HepG2 (cell line): ENCODE measurements at regions not wholly inside any gene's neighbourhood (a gene's known extent, or its start where the extent isn't known, plus 50 kb on each side); places are given as distances from the start of the nearest gene placed in this dataset.
A peak's percentile ranks its signal among the peaks of the same experiment; 100 is the strongest.

Source experiments
- ATAC-seq: fragments of 200-7000 bp; cut with Tn5 transposase; 3 replicates; pipeline ENCODE4 v1.9.1; 2020; ENCODE audit warnings: mild to moderate bottlenecking, moderate library complexity
- BruUV-seq: library from RNA; stranded (reverse); fragments of 400-500 nt; replicated peaks from 2 replicates; lab custom pipeline; 2021; lab: Mats Ljungman, UMichigan
- CTCF ChIA-PET: fragments of 300-600 bp; formaldehyde crosslinking; extraction: SDS; loops from one replicate; lab custom pipeline; 2021; ENCODE audit warnings: low total read pairs, inconsistent platforms, low intra/inter-chr PET ratio; lab: Yijun Ruan, JAX
- POLR2A ChIA-PET: fragments of 350-600 bp; sonication (Branson Sonifier 250); formaldehyde crosslinking; loops from one replicate; lab custom pipeline; 2020; ENCODE audit warnings: antibody characterized with exemption, inconsistent platforms; lab: Yijun Ruan, JAX
- DNase-seq: peaks from one replicate; pipeline ENCODE4 v3.0.0-alpha.2; 2015; ENCODE audit warnings: low spot score
- FAIRE-seq: peaks from 3 replicates; lab custom pipeline; 2011; peaks lifted over from hg19 to GRCh38; lab: Jason Lieb, UNC
- H2AFZ ChIP-seq: one replicate; pipeline ENCODE4 v1.6.1; 2011; ENCODE audit warnings: low read length, inconsistent platforms
- H3K27ac ChIP-seq: fragments of 300-600 bp; 3 replicates; pipeline ENCODE4 v1.8.0; 2011; ENCODE audit warnings: mixed run types, mild to moderate bottlenecking, mixed read lengths, low read length, inconsistent platforms; ENCODE audit not compliant: insufficient read depth; ENCODE audit errors: extremely low read length
- H3K27me3 ChIP-seq, 2 experiments: fragments of 200-600 bp in 1 of 2; 2 replicates in 1 of 2; 3 replicates in 1 of 2; pipeline versions ENCODE4 v1.6.0 to v1.8.0; 2011; ENCODE audit warnings: low read length in 2 of 2, mild to moderate bottlenecking in 2 of 2, moderate library complexity in 2 of 2, inconsistent platforms in 1 of 2; ENCODE audit not compliant: insufficient read depth in 2 of 2, control insufficient read depth in 1 of 2
- H3K36me3 ChIP-seq, 2 experiments: fragments of 200-600 bp in 1 of 2; replicated peaks in 1 of 2; 2 replicates in 1 of 2; 3 replicates in 1 of 2; pipeline versions ENCODE4 v1.5.1 to v1.8.0; 2011; ENCODE audit warnings: low read length in 2 of 2, inconsistent platforms in 1 of 2; ENCODE audit not compliant: insufficient read depth in 2 of 2, control insufficient read depth in 1 of 2
- H3K4me1 ChIP-seq: 2 replicates; pipeline ENCODE4 v1.5.1; 2012; ENCODE audit warnings: low read length, inconsistent platforms; ENCODE audit not compliant: insufficient read depth
- H3K4me2 ChIP-seq: 2 replicates; pipeline ENCODE4 v1.6.0; 2011; ENCODE audit warnings: low read depth, low read length, inconsistent platforms
- H3K4me3 ChIP-seq, 3 experiments: fragments of 200-600 bp in 1 of 3; sonication (generic), shearing (Covaris generic) in 1 of 3; replicated peaks in 1 of 3; 2 replicates each; pipeline ENCODE4 v1.5.1; 2011 to 2016; ENCODE audit warnings: low read length in 3 of 3, inconsistent platforms in 2 of 3, low read depth in 2 of 3, mild to moderate bottlenecking in 2 of 3, control low read depth in 1 of 3, mixed read lengths in 1 of 3; ENCODE audit not compliant: insufficient read depth in 1 of 3
- H3K79me2 ChIP-seq: one replicate; pipeline ENCODE4 v1.6.1; 2011; ENCODE audit warnings: low read length, inconsistent platforms; ENCODE audit not compliant: insufficient read depth
- H3K9ac ChIP-seq: 2 replicates; pipeline ENCODE4 v1.6.0; 2011; ENCODE audit warnings: mild to moderate bottlenecking, low read depth, low read length, inconsistent platforms; ENCODE audit not compliant: insufficient read depth
- H3K9me3 ChIP-seq: 2 replicates; pipeline ENCODE4 v1.5.1; 2012; ENCODE audit warnings: mild to moderate bottlenecking, low read length
- H4K20me1 ChIP-seq: 2 replicates; pipeline ENCODE4 v1.6.0; 2011; ENCODE audit warnings: inconsistent platforms, mild to moderate bottlenecking, low read length, moderate library complexity; ENCODE audit not compliant: insufficient read depth
- ARNT2 ChIP-seq: sonication (generic); formaldehyde crosslinking; IDR thresholded peaks from 2 replicates; pipeline ENCODE4 v1.8.0; 2022; ENCODE audit warnings: mild to moderate bottlenecking, low read depth, missing genetic modification reagents, moderate library complexity
- ATF7 ChIP-seq, 2 experiments: fragments of 450-650 bp in 1 of 2; sonication (generic) in 1 of 2; formaldehyde crosslinking in 1 of 2; IDR thresholded peaks; 2 replicates each; pipeline versions ENCODE4 v1.4.0 to v1.6.1; 2016 to 2020; ENCODE audit warnings: antibody characterized with exemption in 1 of 2, mild to moderate bottlenecking in 1 of 2, missing genetic modification reagents in 1 of 2
- ELF1 ChIP-seq: sonication (generic); formaldehyde crosslinking; IDR thresholded peaks from 2 replicates; pipeline ENCODE4 v1.4.0; 2020; ENCODE audit warnings: missing genetic modification reagents
- HNF4G ChIP-seq, 2 experiments: sonication (generic) in 1 of 2; formaldehyde crosslinking in 1 of 2; IDR thresholded peaks; 2 replicates each; pipeline versions ENCODE4 v1.4.0 to v1.6.1; 2011 to 2020; ENCODE audit warnings: borderline replicate concordance in 2 of 2, low read depth in 2 of 2, mild to moderate bottlenecking in 2 of 2, low read length in 1 of 2, missing genetic modification reagents in 1 of 2, moderate library complexity in 1 of 2
- MAFK ChIP-seq, 2 experiments: IDR thresholded peaks in 1 of 2; conservative IDR thresholded peaks in 1 of 2; 2 replicates each; pipeline ENCODE4 v1.6.1; 2011; ENCODE audit warnings: improper control_type of control experiment in 2 of 2, low read length in 2 of 2
- NR2C2 ChIP-seq: sonication (generic); formaldehyde crosslinking; IDR thresholded peaks from 2 replicates; pipeline ENCODE4 v1.4.0; 2020; ENCODE audit warnings: missing genetic modification reagents, mild to moderate bottlenecking, moderate library complexity, borderline replicate concordance
- PAXIP1 ChIP-seq: sonication (generic); formaldehyde crosslinking; conservative IDR thresholded peaks from 2 replicates; pipeline ENCODE4 v1.4.0; 2020; ENCODE audit warnings: mild to moderate bottlenecking, missing genetic modification reagents, moderate library complexity
- RBM22 ChIP-seq: fragments of 200-400 bp; formaldehyde crosslinking; optimal IDR thresholded peaks from 2 replicates; pipeline ENCODE3; 2017; ENCODE audit warnings: mild to moderate bottlenecking, low read length, moderate library complexity
- SAP130 ChIP-seq: IDR thresholded peaks from 2 replicates; pipeline ENCODE4 v1.6.1; 2016; ENCODE audit warnings: low read depth
- SIN3A ChIP-seq: IDR thresholded peaks from 2 replicates; pipeline ENCODE4 v1.6.1; 2011; ENCODE audit warnings: low read depth, mild to moderate bottlenecking, control low read depth, low read length, borderline replicate concordance
- SNAI1 ChIP-seq: sonication (generic); formaldehyde crosslinking; IDR thresholded peaks from 2 replicates; pipeline ENCODE4 v1.5.0; 2020; ENCODE audit warnings: mild to moderate bottlenecking, missing genetic modification reagents, borderline replicate concordance
- SOX5 ChIP-seq: IDR thresholded peaks from 2 replicates; pipeline ENCODE4 v1.6.1; 2016; ENCODE audit warnings: borderline replicate concordance
- ZBTB7B ChIP-seq: sonication (generic); formaldehyde crosslinking; IDR thresholded peaks from 2 replicates; pipeline ENCODE4 v1.4.0; 2020; ENCODE audit warnings: missing genetic modification reagents
- ZNF180 ChIP-seq: sonication (generic); formaldehyde crosslinking; IDR thresholded peaks from 2 replicates; pipeline ENCODE4 v1.4.0; 2020; ENCODE audit warnings: low read depth, missing genetic modification reagents, borderline replicate concordance
- ZNF207 ChIP-seq: fragments of 450-650 bp; IDR thresholded peaks from 2 replicates; pipeline ENCODE4 v1.6.1; 2016; ENCODE audit warnings: antibody characterized with exemption, borderline replicate concordance
- ZNF331 ChIP-seq: sonication (generic); formaldehyde crosslinking; IDR thresholded peaks from 2 replicates; pipeline ENCODE4 v1.4.0; 2020; ENCODE audit warnings: missing genetic modification reagents
- ZNF33A ChIP-seq: sonication (generic); formaldehyde crosslinking; IDR thresholded peaks from 2 replicates; pipeline ENCODE4 v1.5.1; 2020; ENCODE audit warnings: missing genetic modification reagents, mild to moderate bottlenecking, moderate library complexity, borderline replicate concordance
- ZNF598 ChIP-seq: sonication (generic); formaldehyde crosslinking; IDR thresholded peaks from 2 replicates; pipeline ENCODE4 v1.5.1; 2020; ENCODE audit warnings: mild to moderate bottlenecking, missing genetic modification reagents, borderline replicate concordance
- WGBS: methylation state at CpG from one replicate; pipeline ENCODE4 v1.1.6; 2017; ENCODE audit warnings: low lambda C conversion rate; 5-methylcytosine and 5-hydroxymethylcytosine counted together
- in situ Hi-C: cut with HindIII; loops from 2 replicates; pipeline ENCODE4 v1.10.0; 2017; ENCODE audit warnings: low pct_unique_long_range_greater_than_20kb; ENCODE audit not compliant: extremely low pct_ligation_motif_present
- intact Hi-C: fragments of 100-400 bp; cut with micrococcal nuclease; formaldehyde crosslinking; loops from one replicate; pipeline ENCODE4 v1.10.0; 2022; ENCODE audit not compliant: unreplicated experiment
- TF ChIP-seq, protein P1 (sequence below): sonication (generic); formaldehyde crosslinking; IDR thresholded peaks from 2 replicates; pipeline ENCODE4 v1.4.0; 2020; ENCODE audit warnings: missing genetic modification reagents

DNA sequence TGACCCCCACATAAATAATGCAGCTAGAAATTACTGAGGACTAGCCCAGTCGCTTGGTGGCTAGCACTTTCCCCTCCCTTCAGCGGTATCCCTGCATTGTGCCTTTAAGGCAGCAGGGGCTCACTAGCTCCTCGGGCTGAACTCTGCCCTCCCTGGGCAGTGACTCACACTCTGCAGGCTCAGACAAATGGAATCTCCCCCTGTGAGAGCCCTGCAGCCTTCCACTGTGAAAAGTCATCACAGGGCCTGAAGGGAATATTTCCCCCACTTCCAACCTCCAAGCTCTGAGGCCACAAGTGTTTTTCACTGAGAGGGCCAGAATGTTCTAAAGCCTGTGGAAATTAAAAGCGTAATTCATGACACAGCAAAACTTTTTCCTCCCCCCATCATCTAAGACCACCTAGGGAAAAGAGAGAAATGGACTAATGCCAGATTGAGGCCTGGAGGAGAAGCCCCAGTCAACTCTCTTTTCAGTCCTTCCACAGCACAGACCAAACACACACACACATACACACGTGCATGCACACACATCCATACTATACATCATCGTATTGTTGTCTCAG lies 93.6 kb upstream of the COL1A2 start:
- Histone ChIP-seq H3K9me3 (no peaks in the 10 kb centered on the region), H3K27me3 (peaks cover 0 to under 1% of the 10 kb centered on the region in 2 experiments; a peak in 2 of 5 replicates), H2AFZ (no peak overlapping the region), H3K9ac (no peak overlapping the region), H3K4me1 (peaks cover 19% of the 10 kb centered on the region), H3K27ac (no peak overlapping the region), H3K4me3 (no peak overlapping the region; a peak in 1 of 6 replicates), H3K79me2 (no peaks in the 10 kb centered on the region), H3K36me3 (no peaks in the 10 kb centered on the region), H4K20me1 (no peaks in the 10 kb centered on the region), H3K4me2 (peak overlapping the region; percentile 56)
- peak; percentile 95 for FAIRE-seq
- in situ Hi-C loops (no loop called here), intact Hi-C loops (no loop called here)
- 12% methylated on average over 6 of the region's 6 CpGs for WGBS
- no TSS peak for BruUV-seq
- POLR2A ChIA-PET = no interaction called here
- ATAC-seq = peak; percentile 100
- CTCF ChIA-PET = no interaction called here
- peak; percentile 79 for DNase-seq
- peak; percentile 22; the same call in 1 of the 2 replicates for TF ChIP-seq ELF1
- 0 out of 2 replicates have a peak, but pooled peaks have one; percentile 23 for TF ChIP-seq ZBTB7B (CRISPR knock-in tag)
- TF ChIP-seq, protein P1, sequence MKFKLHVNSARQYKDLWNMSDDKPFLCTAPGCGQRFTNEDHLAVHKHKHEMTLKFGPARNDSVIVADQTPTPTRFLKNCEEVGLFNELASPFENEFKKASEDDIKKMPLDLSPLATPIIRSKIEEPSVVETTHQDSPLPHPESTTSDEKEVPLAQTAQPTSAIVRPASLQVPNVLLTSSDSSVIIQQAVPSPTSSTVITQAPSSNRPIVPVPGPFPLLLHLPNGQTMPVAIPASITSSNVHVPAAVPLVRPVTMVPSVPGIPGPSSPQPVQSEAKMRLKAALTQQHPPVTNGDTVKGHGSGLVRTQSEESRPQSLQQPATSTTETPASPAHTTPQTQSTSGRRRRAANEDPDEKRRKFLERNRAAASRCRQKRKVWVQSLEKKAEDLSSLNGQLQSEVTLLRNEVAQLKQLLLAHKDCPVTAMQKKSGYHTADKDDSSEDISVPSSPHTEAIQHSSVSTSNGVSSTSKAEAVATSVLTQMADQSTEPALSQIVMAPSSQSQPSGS = no peak
- TF ChIP-seq ZNF331 (CRISPR knock-in tag) = peak; percentile 57; the same call in 1 of the 2 replicates
- TF ChIP-seq SNAI1 (CRISPR knock-in tag) = no peak
- TF ChIP-seq ATF7 (IDR thresholded peaks at IDR 0.05) = no peak
- no peak for TF ChIP-seq ATF7 (CRISPR knock-in tag; IDR thresholded peaks at IDR 0.05)
- TF ChIP-seq ARNT2 = 0 out of 2 replicates have a peak, but pooled peaks have one; percentile 30
- peak; percentile 51; the same call in 1 of the 2 replicates for TF ChIP-seq PAXIP1
- no peak for TF ChIP-seq ZNF207
- no peak for TF ChIP-seq RBM22
- TF ChIP-seq SOX5 (CRISPR knock-in tag) = peak; percentile 28; the same call in 1 of the 2 replicates
- no peak for TF ChIP-seq ZNF180 (CRISPR knock-in tag)
- TF ChIP-seq ZNF598 (CRISPR knock-in tag) = no peak
- peak; percentile 56; the same call in 1 of the 2 replicates for TF ChIP-seq HNF4G (IDR thresholded peaks at IDR 0.05; ENCODE audit: borderline replicate concordance, low read depth, low read length)
- TF ChIP-seq HNF4G (CRISPR knock-in tag; IDR thresholded peaks at IDR 0.05; ENCODE audit: borderline replicate concordance, low read depth) = no peak; the same call in 1 of the 2 replicates
- peak; percentile 41; the same call in 1 of the 2 replicates for TF ChIP-seq NR2C2 (CRISPR knock-in tag)
- TF ChIP-seq MAFK (conservative IDR thresholded peaks at IDR 0.05 in 1 of 2, IDR thresholded peaks at IDR 0.05 in 1 of 2; ENCODE audit: low read length in 2 of 2) = peak; percentile 33 to 50; a peak in 2 of 4 replicates
- TF ChIP-seq ZNF33A (CRISPR knock-in tag) = no peak
- TF ChIP-seq SIN3A = no peak
- 0 out of 2 replicates have a peak, but pooled peaks have one; percentile 23 for TF ChIP-seq SAP130 (CRISPR knock-in tag)
